ENCODE measurements at regions not wholly inside any gene's neighbourhood (a gene's known extent, or its start where the extent isn't known, plus 50 kb on each side); places are given as distances from the start of the nearest gene placed in this dataset.

DNA sequence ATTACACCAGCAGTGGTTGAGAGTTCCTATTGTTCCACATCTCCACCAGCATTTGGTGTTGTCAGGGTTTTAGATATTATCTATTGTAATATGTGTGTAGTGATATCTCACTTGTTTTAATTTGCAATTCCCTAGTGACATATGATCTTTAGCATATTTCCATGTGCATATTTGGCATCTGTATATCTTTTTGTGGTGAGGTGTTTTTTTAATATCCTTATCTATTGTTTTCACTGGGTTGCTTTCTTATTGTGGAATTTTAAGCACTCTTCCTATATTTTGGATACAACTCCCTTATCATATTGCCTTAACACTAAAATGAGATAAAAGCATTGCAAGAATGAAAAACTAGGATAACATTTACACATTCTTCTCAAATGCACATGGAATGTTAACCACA lies 453.9 kb upstream of the FSIP2 start:
- no peak for TF ChIP-seq EP300 (IDR thresholded peaks at IDR 0.05; ENCODE audit: borderline replicate concordance in 1 of 2, low read depth in 1 of 2, low read length in 1 of 2)
- TF ChIP-seq, protein P1, sequence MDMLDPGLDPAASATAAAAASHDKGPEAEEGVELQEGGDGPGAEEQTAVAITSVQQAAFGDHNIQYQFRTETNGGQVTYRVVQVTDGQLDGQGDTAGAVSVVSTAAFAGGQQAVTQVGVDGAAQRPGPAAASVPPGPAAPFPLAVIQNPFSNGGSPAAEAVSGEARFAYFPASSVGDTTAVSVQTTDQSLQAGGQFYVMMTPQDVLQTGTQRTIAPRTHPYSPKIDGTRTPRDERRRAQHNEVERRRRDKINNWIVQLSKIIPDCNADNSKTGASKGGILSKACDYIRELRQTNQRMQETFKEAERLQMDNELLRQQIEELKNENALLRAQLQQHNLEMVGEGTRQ (IDR thresholded peaks at IDR 0.05; ENCODE audit: borderline replicate concordance, low read depth, low read length): no peak
- TF ChIP-seq ELF1 (IDR thresholded peaks at IDR 0.05): no peak
